SU-DHL-6 (cell line): ENCODE measurements at regions not wholly inside any gene's neighbourhood (a gene's known extent, or its start where the extent isn't known, plus 50 kb on each side); places are given as distances from the start of the nearest gene placed in this dataset.

ENCODE experiments used
- CTCF ChIP-seq: fragments of 200-600 bp; sonication (generic); IDR thresholded peaks from one replicate; pipeline ENCODE4 v1.5.1; 2017; ENCODE audit warnings: antibody characterized with exemption, mild to moderate bottlenecking, low read length, moderate library complexity; ENCODE audit not compliant: insufficient read depth, poor library complexity, severe bottlenecking
- EZH2phosphoT487 ChIP-seq: fragments of 200-600 bp; sonication (generic), shearing (Covaris generic); conservative IDR thresholded peaks from 2 replicates; pipeline ENCODE4 v1.6.1; 2018; ENCODE audit warnings: mild to moderate bottlenecking, antibody characterized with exemption, low read length, moderate library complexity, mixed read lengths

GRCh38 chr2:109669731-109670130, 55.6 kb downstream of the SOWAHC start:
- TF ChIP-seq CTCF (no peak), EZH2phosphoT487 (no peak)
